CMK (cell line): ENCODE measurements at regions not wholly inside any gene's neighbourhood (a gene's known extent, or its start where the extent isn't known, plus 50 kb on each side); places are given as distances from the start of the nearest gene placed in this dataset.

Source experiments
- DNase-seq: peaks from one replicate; pipeline ENCODE4 v3.0.0-alpha.2; 2010; ENCODE audit warnings: low read depth

- no peak for DNase-seq
Measured at GRCh38 chr13:104854698-104855097, 1680.8 kb downstream of the EFNB2 start.

GRCh38 chr13:104854007-104854406 lies 1681.5 kb downstream of the EFNB2 start:
- no peak for DNase-seq

GRCh38 chr13:104847922-104848321 lies 1687.5 kb downstream of the EFNB2 start:
- no peak for DNase-seq

- DNase-seq: no peak
Measured at GRCh38 chr13:104843401-104843800, 1692.1 kb downstream of the EFNB2 start.

GRCh38 chr13:104841110-104841509 lies 1694.4 kb downstream of the EFNB2 start:
- no peak for DNase-seq

- DNase-seq: no peak
Measured at GRCh38 chr13:104837756-104838155, 1697.7 kb downstream of the EFNB2 start.

- no peak for DNase-seq
Measured at GRCh38 chr13:104833221-104833620, 1702.2 kb downstream of the EFNB2 start.

- no peak for DNase-seq
Measured at GRCh38 chr13:104832231-104832630, 1703.2 kb downstream of the EFNB2 start.

GRCh38 chr13:104831831-104832230 lies 1703.6 kb downstream of the EFNB2 start:
- DNase-seq: no peak

GRCh38 chr13:104823709-104824108 lies 1711.8 kb downstream of the EFNB2 start:
- DNase-seq: no peak

- DNase-seq: no peak
Measured at GRCh38 chr13:104823071-104823470, 1712.4 kb downstream of the EFNB2 start.

GRCh38 chr13:104817271-104817670 lies 1718.2 kb downstream of the EFNB2 start:
- no peak for DNase-seq

GRCh38 chr13:104816726-104817125 lies 1718.7 kb downstream of the EFNB2 start:
- DNase-seq: no peak

GRCh38 chr13:104810242-104810641 lies 1725.2 kb downstream of the EFNB2 start:
- DNase-seq: no peak

GRCh38 chr13:104809483-104809882 lies 1726.0 kb downstream of the EFNB2 start:
- no peak for DNase-seq

- DNase-seq: no peak
Measured at GRCh38 chr13:104805346-104805745, 1730.1 kb downstream of the EFNB2 start.

- no peak for DNase-seq
Measured at GRCh38 chr13:104799152-104799551, 1732.9 kb upstream of the SLC10A2 start.

- DNase-seq: no peak
Measured at GRCh38 chr13:104798486-104798885, 1732.3 kb upstream of the SLC10A2 start.

- no peak for DNase-seq
Measured at GRCh38 chr13:104796581-104796980, 1730.4 kb upstream of the SLC10A2 start.

- DNase-seq: no peak
Measured at GRCh38 chr13:104785952-104786351, 1719.7 kb upstream of the SLC10A2 start.

GRCh38 chr13:104784891-104785290 lies 1718.7 kb upstream of the SLC10A2 start:
- DNase-seq: no peak

GRCh38 chr13:104782741-104783140 lies 1716.5 kb upstream of the SLC10A2 start:
- DNase-seq: no peak

- no peak for DNase-seq
Measured at GRCh38 chr13:104779311-104779993, 1713.2 kb upstream of the SLC10A2 start.

- DNase-seq: no peak
Measured at GRCh38 chr13:104773775-104774174, 1707.6 kb upstream of the SLC10A2 start.
